PC-9 (cell line): ENCODE measurements at regions not wholly inside any gene's neighbourhood (a gene's known extent, or its start where the extent isn't known, plus 50 kb on each side); places are given as distances from the start of the nearest gene placed in this dataset.

Experiments
- EZH2 ChIP-seq: fragments of 200-600 bp; sonication (generic); IDR thresholded peaks from 2 replicates; pipeline ENCODE4 v1.8.0; 2017; ENCODE audit warnings: antibody characterized with exemption, low read depth
- TF ChIP-seq, protein P1 (sequence below): fragments of 200-600 bp; sonication (generic); conservative IDR thresholded peaks from 2 replicates; pipeline ENCODE4 v1.6.1; 2017; ENCODE audit warnings: mixed run types, antibody characterized with exemption, mild to moderate bottlenecking, moderate library complexity

DNA sequence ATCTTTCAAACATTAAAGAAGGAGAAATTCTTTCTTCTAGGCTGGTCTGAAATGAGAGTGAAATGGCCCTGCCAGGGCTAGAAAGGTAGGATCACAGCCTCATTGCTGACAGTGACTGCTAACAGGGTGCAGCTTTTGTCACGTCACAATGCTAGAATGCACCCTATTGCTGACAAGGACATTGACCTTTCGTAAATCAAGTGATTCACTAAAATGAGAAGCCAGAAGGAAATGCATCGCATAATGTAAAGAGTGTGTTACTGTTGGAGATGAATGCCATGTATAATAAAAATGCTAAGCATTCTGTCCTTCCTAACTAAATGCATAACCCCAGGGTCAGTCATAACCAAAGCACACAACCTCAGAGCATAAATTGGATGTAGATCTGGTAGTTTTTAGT is 732.9 kb downstream of the TDRD15 start:
- no peak for TF ChIP-seq EZH2
- TF ChIP-seq, protein P1, sequence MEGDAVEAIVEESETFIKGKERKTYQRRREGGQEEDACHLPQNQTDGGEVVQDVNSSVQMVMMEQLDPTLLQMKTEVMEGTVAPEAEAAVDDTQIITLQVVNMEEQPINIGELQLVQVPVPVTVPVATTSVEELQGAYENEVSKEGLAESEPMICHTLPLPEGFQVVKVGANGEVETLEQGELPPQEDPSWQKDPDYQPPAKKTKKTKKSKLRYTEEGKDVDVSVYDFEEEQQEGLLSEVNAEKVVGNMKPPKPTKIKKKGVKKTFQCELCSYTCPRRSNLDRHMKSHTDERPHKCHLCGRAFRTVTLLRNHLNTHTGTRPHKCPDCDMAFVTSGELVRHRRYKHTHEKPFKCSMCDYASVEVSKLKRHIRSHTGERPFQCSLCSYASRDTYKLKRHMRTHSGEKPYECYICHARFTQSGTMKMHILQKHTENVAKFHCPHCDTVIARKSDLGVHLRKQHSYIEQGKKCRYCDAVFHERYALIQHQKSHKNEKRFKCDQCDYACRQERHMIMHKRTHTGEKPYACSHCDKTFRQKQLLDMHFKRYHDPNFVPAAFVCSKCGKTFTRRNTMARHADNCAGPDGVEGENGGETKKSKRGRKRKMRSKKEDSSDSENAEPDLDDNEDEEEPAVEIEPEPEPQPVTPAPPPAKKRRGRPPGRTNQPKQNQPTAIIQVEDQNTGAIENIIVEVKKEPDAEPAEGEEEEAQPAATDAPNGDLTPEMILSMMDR = no peak
